GM12878 (cell line): ENCODE measurements at regions not wholly inside any gene's neighbourhood (a gene's known extent, or its start where the extent isn't known, plus 50 kb on each side); places are given as distances from the start of the nearest gene placed in this dataset.

Source experiments
- ATAC-seq: fragments of 200-7000 bp; cut with Tn5 transposase; 3 replicates; pipeline ENCODE4 v1.9.1; 2020; ENCODE audit warnings: mild to moderate bottlenecking, moderate library complexity
- BruUV-seq: library from RNA; stranded (reverse); fragments of 400-500 nt; replicated peaks from 2 replicates; lab custom pipeline; 2021; lab: Mats Ljungman, UMichigan
- CTCF ChIA-PET: fragments of 300-600 bp; sonication (Branson Sonifier 250); formaldehyde crosslinking; extraction: SDS; loops from one replicate; lab custom pipeline; 2021; ENCODE audit warnings: inconsistent platforms; lab: Yijun Ruan, JAX
- POLR2A ChIA-PET: fragments of 350-600 bp; formaldehyde crosslinking; extraction: SDS; loops from one replicate; lab custom pipeline; 2021; ENCODE audit warnings: inconsistent platforms; lab: Charles Lee
- RAD21 ChIA-PET: fragments of 300-600 bp; sonication (Branson Sonifier 250); formaldehyde crosslinking; loops from one replicate; lab custom pipeline; 2023; ENCODE audit warnings: antibody characterized with exemption; ENCODE audit not compliant: unreplicated experiment; lab: Charles Lee
- SMC1A ChIA-PET: fragments of 300-600 bp; sonication (Branson Sonifier 250); formaldehyde crosslinking; loops from one replicate; lab custom pipeline; 2023; ENCODE audit not compliant: unreplicated experiment, uncharacterized antibody; lab: Charles Lee
- DNase-seq: peaks from one replicate; pipeline ENCODE4 v3.0.0-alpha.2; 2011; ENCODE audit warnings: low read depth, low spot score
- FAIRE-seq: peaks from 3 replicates; lab custom pipeline; 2011; peaks lifted over from hg19 to GRCh38; lab: Jason Lieb, UNC
- H2AFZ ChIP-seq: 2 replicates; pipeline ENCODE4 v1.6.0; 2011; ENCODE audit warnings: low read depth, low read length, control low read depth; ENCODE audit not compliant: control insufficient read depth
- H3K27ac ChIP-seq: 2 replicates; pipeline ENCODE4 v1.5.1; 2011; ENCODE audit warnings: control low read depth; ENCODE audit not compliant: control insufficient read depth, insufficient read depth
- H3K27me3 ChIP-seq, 2 experiments: replicated peaks in 1 of 2; 2 replicates each; pipeline versions ENCODE4 v1.6.0 to v1.6.1; 2011; ENCODE audit warnings: low read length in 1 of 2; ENCODE audit not compliant: control insufficient read depth in 2 of 2, insufficient read depth in 2 of 2
- H3K36me3 ChIP-seq, 2 experiments: 2 replicates each; pipeline ENCODE4 v1.5.1; 2011; ENCODE audit warnings: low read length in 1 of 2; ENCODE audit not compliant: control insufficient read depth in 2 of 2, insufficient read depth in 2 of 2
- H3K4me1 ChIP-seq: 2 replicates; pipeline ENCODE4 v1.6.1; 2011; ENCODE audit warnings: mild to moderate bottlenecking, low read length, moderate library complexity, mixed read lengths; ENCODE audit not compliant: control insufficient read depth, insufficient read depth
- H3K4me2 ChIP-seq: 2 replicates; pipeline ENCODE4 v1.6.0; 2011; ENCODE audit warnings: control low read depth; ENCODE audit not compliant: control insufficient read depth, insufficient read depth
- H3K4me3 ChIP-seq: fragments of 200-600 bp; sonication (generic); 2 replicates; pipeline ENCODE4 v1.5.1; 2016
- H3K79me2 ChIP-seq: 2 replicates; pipeline ENCODE4 v1.6.0; 2011; ENCODE audit warnings: low read length; ENCODE audit not compliant: control insufficient read depth, insufficient read depth
- H3K9ac ChIP-seq: 2 replicates; pipeline ENCODE4 v1.8.0; 2011; ENCODE audit warnings: low read length, control low read depth, mixed read lengths; ENCODE audit not compliant: control insufficient read depth, insufficient read depth
- H3K9me3 ChIP-seq: replicated peaks from 3 replicates; pipeline ENCODE4 v1.5.1; 2011; ENCODE audit warnings: mild to moderate bottlenecking, low read length; ENCODE audit not compliant: control insufficient read depth, insufficient read depth
- H4K20me1 ChIP-seq: 2 replicates; pipeline ENCODE4 v1.6.0; 2011; ENCODE audit not compliant: control insufficient read depth, insufficient read depth
- CTCF ChIP-seq, 3 experiments: IDR thresholded peaks in 2 of 3; conservative IDR thresholded peaks in 1 of 3; 2 replicates each; pipeline ENCODE4 v1.5.1; 2011; ENCODE audit warnings: low read depth in 3 of 3, low read length in 3 of 3, mild to moderate bottlenecking in 3 of 3, control low read depth in 2 of 3, moderate library complexity in 2 of 3, inconsistent platforms in 1 of 3, mixed read lengths in 1 of 3; ENCODE audit not compliant: control insufficient read depth in 2 of 3, insufficient read depth in 1 of 3; ENCODE audit errors: extremely low read depth in 1 of 3
- MEF2B ChIP-seq: fragments of 450-650 bp; IDR thresholded peaks from 2 replicates; pipeline ENCODE4 v1.6.1; 2018; ENCODE audit warnings: mild to moderate bottlenecking, moderate library complexity; ENCODE audit not compliant: partially characterized antibody, poor library complexity, severe bottlenecking
- NBN ChIP-seq: fragments of 450-650 bp; IDR thresholded peaks from 2 replicates; pipeline ENCODE4 v1.6.1; 2016
- RAD21 ChIP-seq: IDR thresholded peaks from 2 replicates; pipeline ENCODE4 v1.6.1; 2011; ENCODE audit warnings: mild to moderate bottlenecking, low read depth, low read length, moderate library complexity; ENCODE audit not compliant: insufficient read depth
- SMC3 ChIP-seq: IDR thresholded peaks from 2 replicates; pipeline ENCODE4 v1.6.1; 2011; ENCODE audit warnings: low read length, improper control_type of control experiment, borderline replicate concordance
- ZNF384 ChIP-seq: IDR thresholded peaks from 2 replicates; pipeline ENCODE4 v1.6.1; 2012; ENCODE audit warnings: low read depth, mild to moderate bottlenecking, low read length, improper control_type of control experiment, borderline replicate concordance
- WGBS: methylation state at CpG from one replicate; pipeline ENCODE4 v1.1.6; 2016; ENCODE audit warnings: low lambda C conversion rate; ENCODE audit not compliant: insufficient replicate concordance, insufficient coverage; ENCODE audit errors: missing lambda C conversion rate; 5-methylcytosine and 5-hydroxymethylcytosine counted together
- in situ Hi-C: fragments of 300-500 bp; cut with MboI; formaldehyde crosslinking; loops from 9 replicates; pipeline ENCODE4 v1.14.3; 2018; ENCODE audit warnings: mixed read lengths
- intact Hi-C: fragments of 100-400 bp; cut with micrococcal nuclease; formaldehyde crosslinking; loops from one replicate; pipeline ENCODE4 v1.14.2; 2022; ENCODE audit not compliant: unreplicated experiment

GRCh38 chr5:99104538-99105132 lies 175.8 kb upstream of the CHD1 start:
- Histone ChIP-seq H3K4me3 (no peak overlapping the region), H3K27ac (no peak overlapping the region), H4K20me1 (no peaks in the 10 kb centered on the region), H3K27me3 (no peaks in the 10 kb centered on the region), H3K36me3 (no peaks in the 10 kb centered on the region), H3K79me2 (no peaks in the 10 kb centered on the region), H2AFZ (no peak overlapping the region), H3K9me3 (no peaks in the 10 kb centered on the region), H3K4me2 (no peak overlapping the region), H3K9ac (no peak overlapping the region), H3K4me1 (no peaks in the 10 kb centered on the region)
- SMC1A ChIA-PET: interaction anchor here (0.7 to 1.8 kb wide), 4 partner anchors 8 to 207 kb away, joined by 3 to 7 read pairs (median 4); no protein-coding TSS in a partner anchor
- CTCF ChIA-PET: interaction anchor here (0.6 to 4.4 kb wide), 16 partner anchors 9 to 1838 kb away, joined by 3 to 38 read pairs (median 3); no protein-coding TSS in a partner anchor
- WGBS: 2% methylated on average over 2 of the region's 2 CpGs
- intact Hi-C loops: no loop called here
- in situ Hi-C loops: no loop called here
- peak; percentile 70 for TF ChIP-seq RAD21
- TF ChIP-seq CTCF (IDR thresholded peaks at IDR 0.05 in 2 of 3, conservative IDR thresholded peaks at IDR 0.05 in 1 of 3; ENCODE audit: control insufficient read depth in 2 of 3, extremely low read depth in 1 of 3, insufficient read depth in 1 of 3, low read depth in 3 of 3, low read length in 3 of 3): peak; percentile 39 to 54 (median 49); a peak in 5 of 6 replicates
- no peak for TF ChIP-seq MEF2B
- peak; percentile 58; the same call in 1 of the 2 replicates for TF ChIP-seq SMC3
- TF ChIP-seq ZNF384: peak; percentile 93
- TF ChIP-seq NBN: no peak
- no peak for DNase-seq
- BruUV-seq: no TSS peak
- no peak for FAIRE-seq
- POLR2A ChIA-PET: interaction anchor here (0.7 kb wide), 1 partner anchor 9 kb away, joined by 3 read pairs; no protein-coding TSS in a partner anchor
- peak; percentile 48 for ATAC-seq
- RAD21 ChIA-PET: interaction anchor here (0.6 to 1.2 kb wide), 4 partner anchors 163 to 1206 kb away, joined by 3 to 4 read pairs (median 4); no protein-coding TSS in a partner anchor
